Upper lobe of left lung (tissue), 4 donors: ENCODE measurements at regions not wholly inside any gene's neighbourhood (a gene's known extent, or its start where the extent isn't known, plus 50 kb on each side); places are given as distances from the start of the nearest gene placed in this dataset.

Experiments
- CTCF ChIP-seq, 6 experiments: fragments of 450-650 bp in 4 of 6; fragments of 200-600 bp in 2 of 6; sonication (generic) in 2 of 6; IDR thresholded peaks; one replicate each; pipeline ENCODE4 v1.5.1; 2016 to 2019; ENCODE audit warnings: antibody characterized with exemption in 6 of 6
- EP300 ChIP-seq, 4 donors: sonication (generic); formaldehyde crosslinking; IDR thresholded peaks; one replicate each; pipeline ENCODE4 v1.5.1; 2017; ENCODE audit warnings: antibody characterized with exemption in 4 of 4, control low read depth in 2 of 4
- POLR2A ChIP-seq, 4 donors: fragments of 450-650 bp; IDR thresholded peaks; one replicate each; pipeline ENCODE4 v1.5.1; 2016 to 2017; ENCODE audit warnings: antibody characterized with exemption in 4 of 4, mild to moderate bottlenecking in 2 of 4
- POLR2AphosphoS5 ChIP-seq, 2 donors: sonication (generic); formaldehyde crosslinking; IDR thresholded peaks; one replicate each; pipeline ENCODE4 v1.5.1; 2017; ENCODE audit warnings: antibody characterized with exemption in 2 of 2

DNA sequence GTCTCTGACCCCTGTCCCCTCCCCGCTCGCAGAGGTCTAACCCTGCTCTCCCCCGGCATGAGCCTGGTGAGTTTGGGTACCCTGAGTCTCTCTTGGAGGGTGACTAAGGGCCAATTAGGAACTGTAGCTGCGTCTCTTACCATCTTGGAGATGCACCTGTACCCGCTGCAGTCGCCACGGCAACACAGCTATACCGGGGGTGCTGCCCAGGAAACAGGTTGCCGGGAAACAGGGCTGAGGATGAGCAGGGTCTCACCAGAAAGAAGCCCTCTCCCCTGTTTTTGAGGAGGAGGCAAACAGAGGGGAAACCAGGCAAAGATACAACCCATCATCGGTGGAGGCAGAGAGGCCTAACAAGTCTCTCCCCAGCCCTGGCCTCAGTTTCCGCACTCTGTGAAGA, 140.2 kb downstream of the TMEM132E start:
- TF ChIP-seq POLR2AphosphoS5 (IDR thresholded peaks at IDR 0.05), result no peak
- TF ChIP-seq CTCF (IDR thresholded peaks at IDR 0.05), result no peak
- TF ChIP-seq EP300 (IDR thresholded peaks at IDR 0.05), result no peak
- TF ChIP-seq POLR2A (IDR thresholded peaks at IDR 0.05), result no peak
